Hypothalamus (tissue), 51 donors: ENCODE measurements at regions not wholly inside any gene's neighbourhood (a gene's known extent, or its start where the extent isn't known, plus 50 kb on each side); places are given as distances from the start of the nearest gene placed in this dataset.
"Not testable (repeated sequence)": the region's sequence is repeated elsewhere in the genome, so short reads cannot be mapped to it uniquely, and the experiment has no call there.

ENCODE experiments used
- DNase-seq, 51 donors: peaks; one replicate each; lab custom pipeline; 2025; lab: John Stamatoyannopoulos, UW

GRCh38 chr10:33674986-33675599 is 340.6 kb upstream of the NRP1 start:
- no peak for DNase-seq

DNA sequence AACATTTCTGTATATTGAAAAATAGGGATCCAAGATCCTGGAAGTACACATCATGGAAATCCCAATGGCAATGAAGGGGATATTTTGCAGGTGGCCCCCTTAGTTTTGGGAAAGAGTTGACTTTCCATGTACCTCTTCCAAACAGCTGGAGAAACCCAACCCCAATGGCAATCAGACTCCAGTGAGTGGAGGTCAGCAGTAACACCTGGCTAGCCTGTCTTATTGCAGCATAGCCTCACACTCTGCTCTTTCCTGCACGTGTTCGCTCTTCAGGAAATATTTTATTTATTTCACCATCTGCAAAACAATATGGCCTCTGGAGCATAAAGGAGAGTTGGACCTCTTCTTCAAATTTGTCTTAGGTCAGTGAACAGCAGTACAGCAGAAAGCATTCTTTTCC is 340.0 kb upstream of the NRP1 start:
- no peak for DNase-seq

DNA sequence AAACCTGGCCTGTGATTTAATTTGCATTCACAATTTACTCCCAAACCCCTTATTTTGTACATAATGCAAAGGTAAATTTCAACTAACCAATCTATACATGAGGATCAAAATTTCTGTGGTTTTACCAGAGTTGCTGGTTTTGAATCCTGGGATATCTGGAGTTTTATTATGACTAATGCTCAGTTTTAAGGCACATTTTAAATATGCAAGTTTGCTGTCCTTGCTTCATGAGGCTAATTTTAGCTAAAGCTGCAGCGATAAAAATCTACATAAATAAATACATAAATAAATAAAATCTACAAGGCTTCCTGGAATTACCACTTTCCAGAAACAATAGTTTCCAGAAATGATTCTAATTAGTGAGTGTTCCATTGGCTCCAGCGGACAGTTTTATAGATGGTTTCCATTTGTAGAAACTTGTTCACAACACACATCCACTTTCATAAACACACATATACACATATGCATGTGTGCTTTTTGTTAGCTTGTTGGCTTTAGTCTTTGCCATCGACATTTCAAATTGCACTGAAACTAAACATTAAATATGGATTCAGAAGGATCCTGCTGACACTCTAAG is 339.5 kb upstream of the NRP1 start:
- no peak for DNase-seq

DNA sequence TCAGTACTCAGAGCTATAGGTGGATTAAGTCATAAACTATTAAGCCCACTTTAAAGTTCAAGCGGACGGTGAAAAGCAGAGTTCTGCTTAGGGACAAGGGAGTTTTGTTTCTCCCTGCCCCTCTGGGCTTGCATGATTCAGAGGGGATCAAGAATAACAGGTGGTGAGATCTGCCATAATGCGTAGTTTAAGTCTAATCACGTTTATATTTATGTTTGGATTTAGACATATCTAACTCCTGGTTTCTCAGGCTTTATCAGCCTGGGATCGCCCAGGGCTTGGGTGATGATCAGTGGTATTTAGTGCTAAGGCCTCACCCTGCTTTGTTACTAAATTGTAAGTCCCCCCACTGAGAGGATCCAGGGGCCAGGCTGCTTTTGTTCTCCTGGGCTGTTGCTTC is 335.4 kb upstream of the NRP1 start:
- DNase-seq, result no peak

- DNase-seq, result no peak
Measured at GRCh38 chr10:33666686-33667480, 332.4 kb upstream of the NRP1 start.

DNA sequence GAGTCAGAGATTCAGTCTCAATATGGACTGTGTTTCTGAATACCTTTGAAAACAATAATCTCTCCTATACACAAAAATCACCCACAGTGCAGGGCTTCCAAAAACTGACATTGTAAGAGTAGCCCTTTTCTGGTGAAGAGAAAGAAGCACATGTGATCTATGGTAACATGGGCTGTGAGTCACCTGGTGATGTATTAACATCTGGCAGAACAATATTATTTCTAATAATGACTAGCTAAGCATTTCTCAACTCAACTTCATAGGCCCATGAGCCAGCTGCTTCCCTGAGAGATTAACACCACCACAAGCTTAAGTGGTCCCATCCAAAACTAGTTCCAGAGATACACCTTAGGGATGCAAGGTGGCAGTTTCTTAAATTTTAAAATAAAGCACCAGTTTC is 331.0 kb upstream of the NRP1 start:
- no peak for DNase-seq

- no peak for DNase-seq
Measured at GRCh38 chr10:33664070-33664469, 329.6 kb upstream of the NRP1 start.

DNA sequence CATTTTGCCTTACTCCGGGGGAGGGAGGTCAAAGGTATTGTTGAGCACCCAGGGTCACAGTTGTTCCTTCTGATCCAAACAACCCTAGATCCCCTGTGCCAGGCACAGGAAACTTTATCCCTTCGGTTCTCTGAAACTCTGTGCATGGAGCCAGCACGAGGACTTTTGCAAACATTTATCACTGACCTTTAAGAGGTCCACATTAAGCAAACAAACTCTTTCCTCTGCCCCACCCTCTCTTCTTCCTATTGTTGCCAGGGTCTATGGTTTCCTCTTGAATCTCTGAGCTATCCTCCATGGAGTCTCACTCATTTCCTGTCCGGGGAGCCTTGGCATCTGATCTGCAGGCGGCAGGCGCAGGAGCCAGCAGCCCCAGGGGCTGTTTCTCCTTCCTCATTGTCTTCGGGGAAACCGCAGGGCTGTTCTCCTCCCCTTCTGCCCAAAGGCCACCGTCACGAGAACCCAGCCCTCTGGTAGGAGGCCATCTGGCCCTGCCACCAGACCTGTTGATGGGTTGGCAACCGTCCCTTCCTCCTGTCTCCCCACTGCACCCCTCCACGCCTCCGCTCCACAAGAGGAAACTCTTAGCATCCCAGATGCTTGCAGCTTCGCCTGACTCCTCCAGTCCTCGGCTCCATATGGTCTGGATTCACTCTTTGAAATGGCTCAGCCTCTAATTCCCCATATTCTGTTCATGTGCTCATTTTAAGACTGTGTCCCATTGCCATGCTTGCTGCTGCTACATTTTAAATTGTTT is 327.3 kb upstream of the NRP1 start:
- peak in 43 of 51 donors; percentile 1 to 69 (median 27) for DNase-seq

GRCh38 chr10:33660329-33660728 is 325.9 kb upstream of the NRP1 start:
- no peak for DNase-seq

DNA sequence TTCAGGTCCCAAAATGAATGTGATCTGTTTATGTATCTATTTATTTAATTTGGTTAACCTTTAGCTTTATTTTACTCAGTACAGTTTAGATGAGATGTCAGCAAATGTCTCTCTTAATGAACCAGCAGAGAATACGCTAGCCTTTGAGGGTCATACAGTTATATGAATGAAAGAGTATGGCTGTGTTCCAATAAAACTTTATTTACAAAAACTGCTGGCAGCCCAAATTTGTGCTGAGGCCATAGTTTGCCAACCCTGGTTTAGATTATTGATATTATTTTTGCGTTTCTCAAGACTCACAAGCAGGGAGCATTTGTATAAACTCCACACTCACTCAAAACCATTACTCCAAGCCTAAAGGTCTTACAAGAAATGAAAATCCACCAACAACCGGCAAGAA is 323.4 kb upstream of the NRP1 start:
- no peak for DNase-seq

- DNase-seq, result no peak
Measured at GRCh38 chr10:33657154-33657908, 322.9 kb upstream of the NRP1 start.

GRCh38 chr10:33655921-33656320 is 321.5 kb upstream of the NRP1 start:
- DNase-seq, result no peak

- DNase-seq, result no peak
Measured at GRCh38 chr10:33655165-33655815, 320.8 kb upstream of the NRP1 start.

DNA sequence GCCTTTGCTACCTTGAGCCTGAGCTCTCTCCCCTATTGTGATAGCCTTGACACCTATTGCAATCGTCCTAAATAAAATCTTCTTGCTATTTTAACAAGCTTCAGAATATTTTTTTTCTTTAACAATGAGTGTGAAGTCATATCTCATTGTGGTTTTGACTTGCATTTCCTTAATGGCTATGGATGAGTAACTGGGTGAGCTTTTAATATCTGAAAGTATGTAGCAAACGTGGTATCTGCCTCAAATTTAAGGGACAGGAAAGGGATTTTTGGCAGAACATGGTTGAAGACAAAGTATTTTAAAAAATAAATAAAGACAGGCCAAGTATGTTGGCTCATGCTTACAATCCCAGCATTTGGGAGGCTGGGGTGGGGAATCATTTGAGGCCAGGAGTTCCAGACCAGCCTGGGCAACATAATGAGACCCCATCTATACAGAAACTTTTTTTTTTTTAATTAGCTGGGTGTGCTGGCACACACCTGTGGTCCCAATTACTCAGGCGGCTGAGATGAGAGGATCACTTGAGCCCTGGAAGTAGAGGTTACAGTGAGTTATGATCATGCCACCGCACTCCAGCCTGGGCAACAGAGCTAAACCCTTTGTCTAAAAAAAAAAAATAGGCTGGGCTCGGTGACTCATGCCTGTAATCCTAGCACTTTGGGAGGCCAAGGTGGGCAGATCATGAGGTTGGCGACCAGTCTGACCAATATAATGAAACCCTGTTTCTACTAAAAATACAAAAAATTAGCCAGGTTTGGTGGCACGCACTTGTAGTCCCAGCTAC is 319.3 kb upstream of the NRP1 start:
- no peak for DNase-seq

DNA sequence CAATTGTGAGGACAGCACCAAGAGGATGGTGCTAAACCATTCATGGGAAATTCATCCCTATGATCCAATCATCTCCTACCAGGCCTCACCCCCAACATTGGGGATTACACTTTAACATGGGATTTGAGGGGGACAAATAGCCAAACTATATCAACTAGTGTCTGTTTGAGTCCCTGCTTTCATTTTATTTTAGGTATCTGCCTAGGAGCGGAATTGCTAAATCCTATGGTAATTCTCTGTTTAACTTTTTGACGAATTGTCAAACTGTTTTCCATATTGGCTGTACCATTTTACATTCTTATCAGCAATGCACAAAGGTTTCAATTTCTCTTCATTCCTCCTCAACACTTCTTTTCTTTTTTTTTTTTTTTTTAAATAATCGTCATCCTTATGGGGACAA is 318.4 kb upstream of the NRP1 start:
- DNase-seq, result no peak

DNA sequence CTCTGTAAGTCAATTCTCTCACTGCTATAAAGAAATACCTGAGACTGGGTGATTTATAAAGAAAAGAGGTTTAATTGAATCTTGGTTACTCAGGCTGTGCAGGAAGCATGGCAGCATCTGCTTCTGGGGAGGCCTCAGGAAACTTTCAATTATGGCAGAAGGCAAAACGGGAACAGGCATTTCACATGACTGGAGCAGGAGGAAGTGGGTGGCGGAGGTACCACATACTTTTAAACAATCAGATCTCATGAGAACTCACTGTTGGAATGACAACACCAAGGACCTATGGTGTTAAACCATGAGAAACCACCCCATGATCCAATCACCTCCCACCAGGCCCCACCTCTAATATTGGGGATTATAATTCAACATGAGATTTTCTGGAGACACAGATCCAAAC is 315.7 kb upstream of the NRP1 start:
- DNase-seq, result not testable (repeated sequence)

DNA sequence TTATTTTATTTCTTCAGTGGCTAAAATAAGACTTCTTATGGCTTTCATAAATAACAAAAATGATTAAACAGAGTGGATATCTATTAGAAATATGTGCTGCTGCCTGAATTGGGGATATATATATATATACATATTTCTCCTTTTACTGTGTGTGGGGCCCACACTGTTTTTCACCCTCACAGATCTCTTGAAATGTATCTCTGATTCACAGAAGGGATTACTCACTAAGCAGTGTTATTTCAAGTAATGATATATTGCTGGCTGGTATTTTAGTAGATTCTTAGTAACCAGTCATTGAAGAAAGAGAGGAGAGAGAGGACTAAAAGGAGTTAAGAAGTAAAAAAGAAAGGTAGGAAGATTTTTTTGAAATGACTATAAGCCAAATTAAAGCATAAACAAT is 308.6 kb upstream of the NRP1 start:
- DNase-seq, result no peak

DNA sequence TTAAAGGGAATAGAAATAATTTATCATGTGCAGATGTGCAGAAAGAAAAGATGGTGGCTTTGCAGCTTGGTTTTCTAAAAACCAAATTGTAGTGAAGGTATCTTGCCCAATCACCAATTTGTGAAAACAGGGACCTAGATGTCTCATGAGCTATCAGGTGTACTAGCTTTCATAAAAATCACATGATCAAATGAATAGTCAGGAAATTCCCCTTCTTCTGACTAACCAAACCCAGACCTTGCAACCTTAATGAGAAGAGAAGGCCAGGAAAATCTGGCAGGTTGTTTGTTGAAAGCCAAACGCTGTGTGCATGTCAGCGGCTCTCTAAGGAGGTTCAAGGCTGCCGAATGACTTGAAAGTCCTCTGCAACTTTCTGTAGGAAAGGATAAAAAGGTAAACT is 304.4 kb upstream of the NRP1 start:
- no peak for DNase-seq

DNA sequence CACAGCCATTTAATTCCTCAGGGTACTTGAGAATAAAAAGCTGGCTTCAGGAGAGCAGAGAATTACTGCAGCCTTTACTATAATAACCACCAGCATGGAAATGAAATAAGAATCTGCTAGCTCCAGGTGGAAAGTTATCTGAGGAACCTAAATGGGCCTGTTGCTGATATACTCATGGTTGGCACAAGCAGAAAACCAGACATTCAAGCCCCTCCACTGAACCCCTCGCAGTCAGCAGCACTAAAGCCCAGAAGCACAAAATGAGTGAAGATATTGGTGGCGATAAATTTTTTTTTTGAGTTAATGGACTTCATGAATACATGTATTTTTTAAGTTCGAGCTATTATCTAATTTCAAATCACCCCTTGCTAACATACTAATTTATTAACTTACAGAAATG is 303.9 kb upstream of the NRP1 start:
- DNase-seq, result no peak
